C4-2B (cell line): ENCODE measurements at regions not wholly inside any gene's neighbourhood (a gene's known extent, or its start where the extent isn't known, plus 50 kb on each side); places are given as distances from the start of the nearest gene placed in this dataset.

Experiments used
- CTCF ChIP-seq: fragments of 450-650 bp; conservative IDR thresholded peaks from 2 replicates; pipeline ENCODE4 v1.5.1; 2017; ENCODE audit warnings: mild to moderate bottlenecking
- ZFX ChIP-seq: fragments of 450-650 bp; IDR thresholded peaks from 2 replicates; pipeline ENCODE4 v1.6.1; 2017

- no peak for TF ChIP-seq CTCF
- no peak for TF ChIP-seq ZFX
Measured at GRCh38 chr10:6990891-6991290, 410.8 kb upstream of the PRKCQ start.
